ENCODE measurements at regions not wholly inside any gene's neighbourhood (a gene's known extent, or its start where the extent isn't known, plus 50 kb on each side); places are given as distances from the start of the nearest gene placed in this dataset.

DNA sequence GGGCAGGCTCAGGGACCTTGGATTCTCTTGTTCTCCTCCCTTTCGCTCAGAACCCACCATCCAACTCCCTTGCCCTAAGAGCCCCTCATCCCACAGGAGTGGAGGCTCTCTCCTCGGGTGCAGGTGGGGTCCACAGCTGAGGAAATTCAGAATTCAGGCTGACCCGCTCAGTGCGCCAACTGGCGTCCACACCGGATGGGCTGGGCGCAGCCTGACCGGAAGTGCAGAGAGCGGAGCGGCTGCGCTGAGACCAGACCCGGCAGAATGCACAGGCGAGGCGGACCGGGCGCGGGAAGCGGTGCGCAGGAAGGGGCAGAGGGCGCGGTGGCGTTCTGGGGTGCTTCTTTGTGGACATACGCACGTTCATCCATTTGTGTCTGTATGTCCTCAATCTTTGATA lies 210.4 kb upstream of the NDN start:
- TF ChIP-seq POLR2A (IDR thresholded peaks at IDR 0.05; ENCODE audit: extremely low read depth, insufficient read length) (no peak), MYC (IDR thresholded peaks at IDR 0.05; ENCODE audit: low read depth, low read length) (no peak)
- TF ChIP-seq, protein P1, sequence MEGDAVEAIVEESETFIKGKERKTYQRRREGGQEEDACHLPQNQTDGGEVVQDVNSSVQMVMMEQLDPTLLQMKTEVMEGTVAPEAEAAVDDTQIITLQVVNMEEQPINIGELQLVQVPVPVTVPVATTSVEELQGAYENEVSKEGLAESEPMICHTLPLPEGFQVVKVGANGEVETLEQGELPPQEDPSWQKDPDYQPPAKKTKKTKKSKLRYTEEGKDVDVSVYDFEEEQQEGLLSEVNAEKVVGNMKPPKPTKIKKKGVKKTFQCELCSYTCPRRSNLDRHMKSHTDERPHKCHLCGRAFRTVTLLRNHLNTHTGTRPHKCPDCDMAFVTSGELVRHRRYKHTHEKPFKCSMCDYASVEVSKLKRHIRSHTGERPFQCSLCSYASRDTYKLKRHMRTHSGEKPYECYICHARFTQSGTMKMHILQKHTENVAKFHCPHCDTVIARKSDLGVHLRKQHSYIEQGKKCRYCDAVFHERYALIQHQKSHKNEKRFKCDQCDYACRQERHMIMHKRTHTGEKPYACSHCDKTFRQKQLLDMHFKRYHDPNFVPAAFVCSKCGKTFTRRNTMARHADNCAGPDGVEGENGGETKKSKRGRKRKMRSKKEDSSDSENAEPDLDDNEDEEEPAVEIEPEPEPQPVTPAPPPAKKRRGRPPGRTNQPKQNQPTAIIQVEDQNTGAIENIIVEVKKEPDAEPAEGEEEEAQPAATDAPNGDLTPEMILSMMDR (IDR thresholded peaks at IDR 0.05; ENCODE audit: low read depth, low read length): no peak
- TF ChIP-seq, protein P2, sequence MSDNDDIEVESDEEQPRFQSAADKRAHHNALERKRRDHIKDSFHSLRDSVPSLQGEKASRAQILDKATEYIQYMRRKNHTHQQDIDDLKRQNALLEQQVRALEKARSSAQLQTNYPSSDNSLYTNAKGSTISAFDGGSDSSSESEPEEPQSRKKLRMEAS (IDR thresholded peaks at IDR 0.05; ENCODE audit: low read depth, low read length): no peak
- DNase-seq (ENCODE audit: low read depth): no peak

DNA sequence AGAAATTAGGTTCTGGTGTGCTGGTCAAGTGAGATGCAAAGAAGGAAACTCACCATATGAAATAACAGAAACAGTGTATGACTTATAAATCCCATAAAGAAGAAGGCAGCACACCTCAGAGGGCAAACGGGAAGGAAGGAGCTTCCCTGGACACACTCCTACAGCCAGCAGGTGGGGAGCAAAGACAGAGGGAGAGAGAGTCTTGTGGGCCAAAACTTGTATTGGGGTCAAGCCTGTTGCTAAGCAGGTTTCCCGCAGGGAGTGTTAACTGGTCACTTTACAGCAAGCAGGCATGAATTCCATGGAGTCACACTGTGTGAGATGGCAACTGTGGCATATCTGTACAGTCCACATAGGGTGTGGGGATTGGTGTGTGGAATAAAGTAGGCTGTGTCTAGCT lies 222.9 kb upstream of the NDN start:
- no peak for DNase-seq (ENCODE audit: low read depth)
- TF ChIP-seq POLR2A (IDR thresholded peaks at IDR 0.05; ENCODE audit: extremely low read depth, insufficient read length) (no peak), MYC (IDR thresholded peaks at IDR 0.05; ENCODE audit: low read depth, low read length) (no peak)
- TF ChIP-seq, protein P1 (IDR thresholded peaks at IDR 0.05; ENCODE audit: low read depth, low read length): no peak
- H3K4me3 ChIP-seq (ENCODE audit: low read depth, low read length): no peak overlapping the region

More for the DNA sequence above, 210.4 kb upstream of the NDN start:
- no peak overlapping the region for H3K4me3 ChIP-seq (ENCODE audit: low read depth, low read length)

DNA sequence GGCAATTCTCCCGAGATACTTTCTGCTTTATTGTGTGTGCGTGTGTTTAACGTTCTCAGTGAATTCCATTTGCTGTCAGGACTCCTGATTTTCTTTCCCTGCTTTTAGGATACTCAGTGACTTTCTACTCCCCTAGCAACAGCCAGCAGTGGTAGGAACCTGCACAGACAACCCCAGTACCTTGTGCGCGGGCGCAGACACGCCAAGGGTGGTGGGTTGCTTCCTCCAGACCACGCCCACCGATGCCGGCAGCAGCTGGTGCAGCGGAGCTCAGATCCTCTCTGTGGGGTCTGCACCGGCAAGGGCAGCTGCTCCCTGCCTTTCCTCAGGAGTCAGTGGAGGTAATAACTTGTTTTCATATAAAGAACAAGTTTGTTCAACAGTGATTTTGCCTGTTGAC lies 225.1 kb upstream of the NDN start:
- no peak overlapping the region for H3K4me3 ChIP-seq (ENCODE audit: low read depth, low read length)
- TF ChIP-seq, protein P1 (IDR thresholded peaks at IDR 0.05; ENCODE audit: low read depth, low read length): no peak
- TF ChIP-seq MYC (IDR thresholded peaks at IDR 0.05; ENCODE audit: low read depth, low read length) (no peak), POLR2A (IDR thresholded peaks at IDR 0.05; ENCODE audit: extremely low read depth, insufficient read length) (no peak)
- TF ChIP-seq, protein P2 (IDR thresholded peaks at IDR 0.05; ENCODE audit: low read depth, low read length): no peak
- DNase-seq (ENCODE audit: low read depth): no peak

DNA sequence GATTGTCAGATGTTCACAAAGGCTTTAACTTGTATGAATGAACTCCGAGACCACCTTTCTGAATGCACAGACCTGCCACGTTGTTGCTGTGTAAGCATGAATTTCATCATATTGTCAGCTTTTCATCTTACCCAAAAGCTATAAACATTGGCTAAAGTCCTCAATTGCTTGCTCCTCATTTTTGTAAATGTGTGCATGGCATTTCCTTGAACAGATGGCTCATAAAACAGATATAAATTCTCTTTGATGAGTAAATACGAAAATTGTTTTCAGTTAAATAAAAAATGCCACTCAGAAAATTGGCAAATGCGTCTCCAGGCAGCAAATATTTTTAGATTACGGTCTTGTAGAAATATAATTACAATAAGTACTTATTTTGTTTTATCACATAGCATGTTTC lies 226.0 kb upstream of the NDN start:
- DNase-seq (ENCODE audit: low read depth): no peak
- no peak overlapping the region for H3K4me3 ChIP-seq (ENCODE audit: low read depth, low read length)
- no peak for TF ChIP-seq POLR2A (IDR thresholded peaks at IDR 0.05; ENCODE audit: extremely low read depth, insufficient read length)
- TF ChIP-seq, protein P2 (IDR thresholded peaks at IDR 0.05; ENCODE audit: low read depth, low read length): no peak
- TF ChIP-seq MYC (IDR thresholded peaks at IDR 0.05; ENCODE audit: low read depth, low read length): no peak
- TF ChIP-seq, protein P1 (IDR thresholded peaks at IDR 0.05; ENCODE audit: low read depth, low read length): no peak

DNA sequence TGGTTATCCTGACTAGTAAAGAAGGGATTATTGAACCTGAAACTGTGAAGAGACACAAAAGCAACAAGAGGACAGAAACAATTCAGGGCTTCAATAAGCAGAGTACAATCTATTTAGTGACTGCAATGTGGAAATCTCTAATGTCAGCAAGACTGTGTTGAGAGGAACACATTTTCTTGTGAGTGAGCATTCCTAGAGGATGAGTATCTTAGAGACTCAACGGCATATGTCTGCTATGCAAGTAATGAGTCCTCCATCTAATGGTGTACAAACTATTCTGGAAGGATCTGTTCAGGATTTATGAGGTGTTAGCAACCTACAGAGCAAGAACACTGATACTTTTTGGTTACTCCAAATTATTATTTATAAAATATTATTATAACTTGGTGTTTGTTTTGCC lies 226.5 kb upstream of the NDN start:
- TF ChIP-seq, protein P2 (IDR thresholded peaks at IDR 0.05; ENCODE audit: low read depth, low read length): no peak
- TF ChIP-seq MYC (IDR thresholded peaks at IDR 0.05; ENCODE audit: low read depth, low read length) (no peak), POLR2A (IDR thresholded peaks at IDR 0.05; ENCODE audit: extremely low read depth, insufficient read length) (no peak)
- TF ChIP-seq, protein P1 (IDR thresholded peaks at IDR 0.05; ENCODE audit: low read depth, low read length): no peak
- no peak overlapping the region for H3K4me3 ChIP-seq (ENCODE audit: low read depth, low read length)
- no peak for DNase-seq (ENCODE audit: low read depth)

DNA sequence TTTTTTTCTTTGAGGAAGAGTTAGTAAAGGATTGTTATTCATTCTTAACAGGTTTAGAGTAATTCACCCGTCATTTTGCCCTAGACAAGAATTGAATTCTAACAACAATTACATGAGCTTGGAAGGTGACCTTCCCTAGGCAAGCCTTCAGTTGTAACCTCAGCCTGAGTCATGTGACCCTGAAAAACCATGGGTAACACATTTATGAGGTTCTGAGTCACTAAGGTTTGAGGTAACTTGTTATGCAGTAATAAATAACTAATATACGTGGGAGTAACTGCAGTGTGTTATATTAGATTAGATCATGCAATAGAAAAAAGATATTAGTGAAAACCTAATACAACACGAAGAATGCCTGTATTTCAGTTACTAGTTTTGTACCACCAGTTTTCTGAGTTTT lies 237.6 kb upstream of the NDN start:
- no peak for DNase-seq (ENCODE audit: low read depth)
- TF ChIP-seq POLR2A (IDR thresholded peaks at IDR 0.05; ENCODE audit: extremely low read depth, insufficient read length): no peak

More for the DNA sequence above, 237.6 kb upstream of the NDN start:
- no peak overlapping the region for H3K4me3 ChIP-seq (ENCODE audit: low read depth, low read length)
